HepG2 (cell line): ENCODE measurements at regions not wholly inside any gene's neighbourhood (a gene's known extent, or its start where the extent isn't known, plus 50 kb on each side); places are given as distances from the start of the nearest gene placed in this dataset.
A peak's percentile ranks its signal among the peaks of the same experiment; 100 is the strongest.

Experiments used
- ATF7 ChIP-seq, 2 experiments: fragments of 450-650 bp in 1 of 2; sonication (generic) in 1 of 2; formaldehyde crosslinking in 1 of 2; IDR thresholded peaks; 2 replicates each; pipeline versions ENCODE4 v1.4.0 to v1.6.1; 2016 to 2020; ENCODE audit warnings: antibody characterized with exemption in 1 of 2, mild to moderate bottlenecking in 1 of 2, missing genetic modification reagents in 1 of 2
- HDAC1 ChIP-seq: sonication (generic); formaldehyde crosslinking; IDR thresholded peaks from 2 replicates; pipeline ENCODE4 v1.5.1; 2020; ENCODE audit warnings: mild to moderate bottlenecking, missing genetic modification reagents
- HMGXB3 ChIP-seq: sonication (generic); formaldehyde crosslinking; IDR thresholded peaks from 2 replicates; pipeline ENCODE4 v1.4.0; 2020; ENCODE audit warnings: missing genetic modification reagents, borderline replicate concordance
- SOX5 ChIP-seq: IDR thresholded peaks from 2 replicates; pipeline ENCODE4 v1.6.1; 2016; ENCODE audit warnings: borderline replicate concordance
- ZNF407 ChIP-seq: sonication (generic); formaldehyde crosslinking; IDR thresholded peaks from one replicate; pipeline ENCODE4 v1.5.1; 2020; ENCODE audit warnings: mild to moderate bottlenecking, missing genetic modification reagents; ENCODE audit errors: not compliant biosample characterization

GRCh38 chr17:77002103-77003045, 134.2 kb downstream of the MGAT5B start (continued):
- TF ChIP-seq HMGXB3 (CRISPR knock-in tag), result peak; percentile 87; the same call in 1 of the 2 replicates
- TF ChIP-seq ZNF407 (CRISPR knock-in tag), result no peak
- TF ChIP-seq HDAC1 (CRISPR knock-in tag), result peak; percentile 88
- TF ChIP-seq SOX5, result peak; percentile 96
- peak; percentile 45; the same call in 1 of the 2 replicates for TF ChIP-seq ATF7 (IDR thresholded peaks at IDR 0.05)
- no peak for TF ChIP-seq ATF7 (CRISPR knock-in tag; IDR thresholded peaks at IDR 0.05)
